Retinal pigment epithelial cell (primary cell): ENCODE measurements at regions not wholly inside any gene's neighbourhood (a gene's known extent, or its start where the extent isn't known, plus 50 kb on each side); places are given as distances from the start of the nearest gene placed in this dataset.

Experiments used
- DNase-seq: peaks from one replicate; pipeline ENCODE4 v3.0.0-alpha.2; 2010; ENCODE audit warnings: low read depth
- H3K4me3 ChIP-seq: 2 replicates; pipeline ENCODE4 v1.5.1; 2011; ENCODE audit warnings: mild to moderate bottlenecking, low read length, control low read depth, moderate library complexity
- TF ChIP-seq, protein P1 (sequence below): conservative IDR thresholded peaks from 2 replicates; pipeline ENCODE4 v1.5.1; 2011; ENCODE audit warnings: low read depth, low read length, control low read depth, inconsistent platforms

DNA sequence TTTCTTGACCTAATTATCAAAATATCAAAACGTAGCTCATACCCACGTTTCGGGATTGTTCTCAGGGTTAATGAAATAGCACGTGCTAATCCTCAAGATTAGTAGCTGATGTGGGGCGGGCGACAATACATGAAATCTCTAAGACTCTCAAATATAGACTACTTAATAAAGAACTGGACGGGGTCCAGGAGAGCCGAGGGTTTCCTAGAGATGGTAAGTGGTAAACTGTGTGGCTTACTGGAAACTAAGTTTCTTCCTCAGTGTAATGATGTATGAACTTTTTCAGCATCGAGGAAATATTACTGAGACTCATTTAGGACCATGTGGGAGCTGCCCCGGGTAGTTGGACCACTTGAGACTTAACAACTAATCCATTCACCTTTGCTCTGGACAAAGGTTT, 453.3 kb upstream of the SALL3 start:
- no peak for DNase-seq
- no peak overlapping the region for H3K4me3 ChIP-seq
- TF ChIP-seq, protein P1, sequence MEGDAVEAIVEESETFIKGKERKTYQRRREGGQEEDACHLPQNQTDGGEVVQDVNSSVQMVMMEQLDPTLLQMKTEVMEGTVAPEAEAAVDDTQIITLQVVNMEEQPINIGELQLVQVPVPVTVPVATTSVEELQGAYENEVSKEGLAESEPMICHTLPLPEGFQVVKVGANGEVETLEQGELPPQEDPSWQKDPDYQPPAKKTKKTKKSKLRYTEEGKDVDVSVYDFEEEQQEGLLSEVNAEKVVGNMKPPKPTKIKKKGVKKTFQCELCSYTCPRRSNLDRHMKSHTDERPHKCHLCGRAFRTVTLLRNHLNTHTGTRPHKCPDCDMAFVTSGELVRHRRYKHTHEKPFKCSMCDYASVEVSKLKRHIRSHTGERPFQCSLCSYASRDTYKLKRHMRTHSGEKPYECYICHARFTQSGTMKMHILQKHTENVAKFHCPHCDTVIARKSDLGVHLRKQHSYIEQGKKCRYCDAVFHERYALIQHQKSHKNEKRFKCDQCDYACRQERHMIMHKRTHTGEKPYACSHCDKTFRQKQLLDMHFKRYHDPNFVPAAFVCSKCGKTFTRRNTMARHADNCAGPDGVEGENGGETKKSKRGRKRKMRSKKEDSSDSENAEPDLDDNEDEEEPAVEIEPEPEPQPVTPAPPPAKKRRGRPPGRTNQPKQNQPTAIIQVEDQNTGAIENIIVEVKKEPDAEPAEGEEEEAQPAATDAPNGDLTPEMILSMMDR: no peak

DNA sequence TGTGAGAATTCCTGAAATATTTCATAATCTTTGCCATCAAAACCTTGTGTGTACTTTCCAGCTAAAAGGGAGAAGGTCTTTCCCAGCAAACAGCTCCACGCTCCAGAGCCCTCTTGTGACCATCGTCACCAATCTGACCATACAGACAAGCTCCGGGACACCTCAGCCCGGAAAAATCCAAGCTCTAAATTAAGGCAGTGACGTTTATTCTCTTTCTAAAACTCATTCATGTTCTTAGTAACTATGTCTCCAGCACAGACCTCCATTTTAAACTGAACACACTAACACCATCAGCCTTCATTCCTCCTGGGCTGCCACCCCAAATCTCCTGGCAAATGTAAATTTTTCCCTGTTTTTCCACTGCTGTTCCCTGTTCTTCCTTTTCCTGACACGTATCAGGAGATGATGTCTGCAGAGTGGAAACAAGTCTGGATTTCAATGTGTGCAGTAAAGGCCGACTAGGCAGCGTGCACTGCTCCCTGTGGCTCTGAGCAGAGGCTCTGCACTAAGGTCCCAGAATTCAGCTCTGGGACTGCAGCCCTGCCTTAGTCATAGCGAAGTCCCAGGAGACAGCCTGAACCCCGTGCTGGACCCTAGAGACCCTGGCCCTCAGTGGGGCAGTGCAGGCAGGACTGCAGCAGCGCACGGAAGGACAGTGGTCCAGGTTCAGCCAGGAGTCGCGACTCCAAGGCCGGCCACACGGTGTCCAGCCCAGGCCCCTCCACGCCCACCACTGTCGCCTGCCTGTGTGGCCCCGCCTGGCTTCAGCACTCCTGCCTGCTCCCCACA, 452.5 kb upstream of the SALL3 start:
- DNase-seq: no peak
- H3K4me3 ChIP-seq: no peak overlapping the region
- TF ChIP-seq, protein P1: no peak

DNA sequence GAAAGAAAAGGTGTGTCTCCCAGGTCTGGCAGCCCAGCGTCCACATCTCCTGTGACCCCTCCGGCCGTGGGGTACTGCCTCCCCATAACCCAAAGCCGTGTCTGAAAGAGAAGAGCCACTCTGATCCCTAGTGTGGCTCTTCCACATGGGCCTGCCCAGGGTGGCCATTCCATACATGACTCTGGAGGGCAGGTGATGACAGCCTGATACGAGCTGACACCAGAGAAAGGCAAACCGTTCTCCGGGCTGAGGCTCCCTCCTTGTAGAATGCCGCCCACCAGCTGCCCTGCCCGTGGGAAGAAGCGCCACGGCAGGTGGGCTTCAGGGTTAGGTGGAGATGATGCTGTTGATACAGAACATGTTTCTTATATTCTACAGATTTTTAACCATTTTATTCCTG, 451.6 kb upstream of the SALL3 start:
- no peak overlapping the region for H3K4me3 ChIP-seq
- DNase-seq: no peak
- TF ChIP-seq, protein P1: no peak

DNA sequence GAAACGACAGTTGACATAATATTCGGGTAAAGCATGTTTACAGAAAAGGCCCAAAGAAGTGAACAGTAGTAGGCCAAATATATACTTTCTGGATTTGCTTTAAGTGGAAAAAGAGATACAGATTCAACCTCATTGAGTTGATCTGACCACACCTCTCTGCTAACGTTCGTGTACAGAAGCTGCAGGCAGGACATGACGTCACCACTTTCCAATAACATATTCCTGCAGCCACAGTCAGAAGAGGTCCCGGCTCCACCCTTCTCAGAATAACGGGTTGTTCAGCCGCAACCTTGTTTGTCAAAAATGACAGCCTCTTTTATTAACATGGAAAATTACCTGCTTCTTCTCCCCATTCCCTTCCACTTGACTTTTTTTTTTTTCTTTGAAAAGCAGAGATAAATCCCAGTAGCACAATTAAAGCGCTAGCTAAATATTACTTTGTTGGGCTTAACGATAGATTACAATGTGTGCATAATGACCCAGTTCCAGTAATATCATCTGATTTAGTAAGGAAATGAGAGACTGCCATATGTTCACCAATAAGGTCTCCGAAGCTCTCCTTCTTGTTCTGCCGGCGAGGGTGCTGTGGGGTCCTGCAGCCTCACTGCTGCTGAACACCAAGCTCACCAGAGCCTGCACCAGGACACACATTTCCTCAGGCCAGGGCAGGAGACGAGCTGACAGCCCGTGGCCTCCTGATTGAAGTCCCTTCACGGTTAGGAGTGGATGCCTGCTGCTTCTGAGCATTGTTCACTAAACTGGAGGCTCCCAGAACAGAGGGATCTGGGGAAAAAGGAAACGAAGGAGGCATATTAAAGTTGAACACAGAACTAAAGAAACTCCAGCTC, 451.0 kb upstream of the SALL3 start:
- no peak overlapping the region for H3K4me3 ChIP-seq
- DNase-seq: no peak
- TF ChIP-seq, protein P1: no peak

DNA sequence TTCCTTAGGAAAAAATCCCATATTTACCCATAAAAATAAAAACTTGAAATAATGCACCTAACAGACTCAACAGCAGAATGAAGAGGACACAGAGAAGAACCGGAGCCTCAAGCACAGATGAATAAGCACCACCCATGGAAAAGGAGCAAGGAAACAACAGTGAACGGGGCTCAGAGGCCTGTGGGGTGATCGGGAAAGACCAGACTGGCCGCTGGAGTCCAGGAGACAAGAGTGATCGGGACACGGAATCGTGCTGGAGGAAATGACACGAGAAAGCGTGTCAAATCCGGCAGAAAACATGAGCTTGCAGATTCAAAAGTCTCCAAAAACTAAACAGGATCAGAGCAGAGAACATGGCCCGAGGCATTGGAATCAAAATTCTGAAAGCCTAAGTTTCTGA, 448.0 kb upstream of the SALL3 start:
- DNase-seq: no peak
- TF ChIP-seq, protein P1: no peak
- no peak overlapping the region for H3K4me3 ChIP-seq

DNA sequence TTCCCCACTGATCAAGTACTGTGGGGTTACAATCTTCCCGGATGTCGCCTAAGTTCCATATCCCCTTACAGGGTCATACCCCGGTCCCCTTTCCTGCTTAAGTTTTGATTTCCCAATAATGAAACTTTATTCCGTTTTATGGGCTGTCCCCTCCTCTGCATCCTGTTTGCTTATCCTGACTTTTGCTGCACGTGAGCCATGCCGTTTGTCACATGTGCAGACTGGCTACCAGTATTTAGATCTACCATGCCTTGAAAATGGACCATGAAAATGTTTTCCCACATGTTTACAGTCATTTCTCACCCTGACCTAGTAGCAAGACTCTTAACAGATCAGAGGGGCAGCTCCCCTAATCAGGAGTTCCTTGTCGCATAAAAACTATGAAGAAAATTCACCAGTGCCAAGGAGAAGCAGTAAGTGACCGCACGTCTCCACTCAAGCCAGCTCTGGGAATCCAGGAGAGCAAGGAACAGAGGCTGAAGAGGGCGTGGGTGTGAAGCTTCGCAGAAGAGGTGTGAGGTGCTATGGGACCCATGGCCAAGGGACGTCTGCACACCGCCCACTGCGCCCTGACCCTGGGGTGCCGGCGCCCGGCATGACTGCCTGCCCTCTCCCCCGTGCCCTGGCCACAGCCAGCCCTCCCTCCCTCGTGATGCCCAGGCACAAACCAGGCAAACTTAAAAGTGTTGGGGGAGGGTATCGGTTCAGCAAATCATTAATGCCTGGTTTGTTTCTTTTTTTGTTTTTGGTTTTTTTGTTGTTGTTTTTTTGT, 440.8 kb upstream of the SALL3 start:
- TF ChIP-seq, protein P1: no peak
- DNase-seq: no peak
- H3K4me3 ChIP-seq: no peak overlapping the region
